Transverse colon (tissue), 4 donors: ENCODE measurements at regions not wholly inside any gene's neighbourhood (a gene's known extent, or its start where the extent isn't known, plus 50 kb on each side); places are given as distances from the start of the nearest gene placed in this dataset.

Experiments used
- DNase-seq: peaks from one replicate; pipeline ENCODE4 v3.0.0-alpha.2; 2019
- H3K27ac ChIP-seq, 4 donors: fragments of 200-600 bp; sonication (generic); 2 replicates each; pipeline ENCODE4 v1.5.1; 2016 to 2018; ENCODE audit warnings: inconsistent platforms in 4 of 4
- H3K27me3 ChIP-seq: fragments of 200-600 bp; sonication (generic); 2 replicates; pipeline ENCODE4 v1.5.1; 2017; ENCODE audit warnings: inconsistent platforms
- H3K36me3 ChIP-seq, 4 donors: fragments of 200-600 bp; sonication (generic); 2 replicates each; pipeline ENCODE4 v1.5.1; 2017 to 2019; ENCODE audit warnings: inconsistent platforms in 4 of 4
- H3K4me1 ChIP-seq, 4 donors: fragments of 200-600 bp; sonication (generic); 2 replicates each; pipeline ENCODE4 v1.5.1; 2017 to 2020; ENCODE audit warnings: inconsistent platforms in 4 of 4
- H3K4me3 ChIP-seq, 4 donors: fragments of 200-600 bp; sonication (generic); 1 replicate in 1 of 4; 2 replicates in 3 of 4; pipeline versions ENCODE4 v1.5.1 to v1.6.1; 2017 to 2019; ENCODE audit warnings: inconsistent platforms in 4 of 4
- H3K9me3 ChIP-seq, 2 donors: fragments of 200-600 bp; sonication (generic); 2 replicates each; pipeline ENCODE4 v1.5.1; 2017 to 2019; ENCODE audit warnings: inconsistent platforms in 2 of 2
- CTCF ChIP-seq, 5 experiments: fragments of 200-600 bp in 3 of 5; fragments of 450-650 bp in 2 of 5; sonication (generic) in 3 of 5; IDR thresholded peaks; 1 replicate in 2 of 5; 2 replicates in 3 of 5; pipeline ENCODE4 v1.5.1; 2016 to 2017; ENCODE audit warnings: antibody characterized with exemption in 5 of 5, inconsistent platforms in 3 of 5, mild to moderate bottlenecking in 2 of 5, moderate library complexity in 1 of 5
- EP300 ChIP-seq: sonication (generic); formaldehyde crosslinking; IDR thresholded peaks from one replicate; pipeline ENCODE4 v1.6.1; 2017; ENCODE audit warnings: antibody characterized with exemption, low read depth
- POLR2A ChIP-seq: fragments of 450-650 bp; IDR thresholded peaks from one replicate; pipeline ENCODE4 v1.6.1; 2016; ENCODE audit warnings: antibody characterized with exemption, mild to moderate bottlenecking, moderate library complexity
- POLR2AphosphoS5 ChIP-seq, 3 donors: sonication (generic); formaldehyde crosslinking; IDR thresholded peaks; one replicate each; pipeline ENCODE4 v1.6.1; 2016; ENCODE audit warnings: antibody characterized with exemption in 3 of 3
- WGBS, 2 donors: methylation state at CpG; one replicate each; pipeline ENCODE4 v1.1.5; 2018; ENCODE audit warnings: low coverage in 1 of 2; 5-methylcytosine and 5-hydroxymethylcytosine counted together
- in situ Hi-C, 4 donors: fragments of 200-750 bp; cut with MboI; loops; one replicate each; pipeline versions ENCODE4 v1.15.0 to v1.15.1; 2017; ENCODE audit warnings: low sequenced_read_pairs in 3 of 4, low pct_ligation_motif_present in 1 of 4, low pct_unique_long_range_greater_than_20kb in 1 of 4
- intact Hi-C: fragments of 100-400 bp; cut with DNase I; formaldehyde crosslinking; loops from one replicate; pipeline ENCODE4 v1.15.1; 2023; ENCODE audit warnings: low total_unique reads

DNA sequence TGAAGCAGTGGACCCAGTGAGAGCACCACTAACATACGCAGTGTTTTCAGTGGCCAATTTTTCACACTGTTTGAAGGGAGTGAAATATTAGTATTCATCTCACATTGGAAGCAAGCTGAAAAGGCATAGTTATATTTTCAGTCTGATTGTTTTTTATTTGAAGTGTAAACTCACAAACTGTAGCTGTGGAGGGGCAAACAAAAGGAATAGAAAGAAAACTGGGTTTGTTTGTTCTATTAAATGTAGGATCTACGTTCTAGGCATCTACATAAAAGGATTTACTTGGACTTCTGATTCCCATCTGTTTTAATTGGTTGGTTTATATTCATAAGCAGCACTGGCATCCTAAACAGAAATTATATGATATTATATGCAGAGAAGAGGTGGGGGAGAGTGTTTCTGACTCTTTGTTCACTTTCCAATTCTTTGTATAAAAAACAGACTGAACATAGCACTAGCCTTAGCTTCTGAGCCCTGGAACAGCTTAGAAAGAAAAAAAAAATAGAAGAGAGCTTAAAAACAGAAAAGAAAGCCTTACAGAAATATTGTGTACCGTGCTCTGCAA, 447.8 kb upstream of the KCND2 start:
- in situ Hi-C loops (no loop called here), intact Hi-C loops (no loop called here)
- Histone ChIP-seq H3K4me1 (no peaks in the 10 kb centered on the region), H3K9me3 (peaks cover 5 to 6% of the 10 kb centered on the region in 2 donors), H3K27ac (no peak overlapping the region), H3K4me3 (no peak overlapping the region), H3K36me3 (no peaks in the 10 kb centered on the region), H3K27me3 (no peaks in the 10 kb centered on the region)
- 53 to 55% methylated on average over 3 of the region's 3 CpGs for WGBS, 2 donors
- TF ChIP-seq CTCF (IDR thresholded peaks at IDR 0.05) (no peak), POLR2A (no peak), EP300 (no peak), POLR2AphosphoS5 (IDR thresholded peaks at IDR 0.05) (no peak)
- no peak for DNase-seq

GRCh38 chr7:119826547-119826946, 446.4 kb upstream of the KCND2 start:
- no peaks in the 10 kb centered on the region for H3K4me1 ChIP-seq
- H3K27me3 ChIP-seq = no peaks in the 10 kb centered on the region
- no peak overlapping the region for H3K4me3 ChIP-seq
- intact Hi-C loops = no loop called here
- no peak overlapping the region for H3K27ac ChIP-seq
- WGBS, 2 donors = 94 to 100% methylated on average over 1 of the region's 1 CpG
- no peaks in the 10 kb centered on the region for H3K9me3 ChIP-seq
- in situ Hi-C loops = no loop called here
- no peaks in the 10 kb centered on the region for H3K36me3 ChIP-seq
- no peak for DNase-seq
- TF ChIP-seq POLR2A (no peak), CTCF (IDR thresholded peaks at IDR 0.05) (no peak), EP300 (no peak), POLR2AphosphoS5 (IDR thresholded peaks at IDR 0.05) (no peak)

DNA sequence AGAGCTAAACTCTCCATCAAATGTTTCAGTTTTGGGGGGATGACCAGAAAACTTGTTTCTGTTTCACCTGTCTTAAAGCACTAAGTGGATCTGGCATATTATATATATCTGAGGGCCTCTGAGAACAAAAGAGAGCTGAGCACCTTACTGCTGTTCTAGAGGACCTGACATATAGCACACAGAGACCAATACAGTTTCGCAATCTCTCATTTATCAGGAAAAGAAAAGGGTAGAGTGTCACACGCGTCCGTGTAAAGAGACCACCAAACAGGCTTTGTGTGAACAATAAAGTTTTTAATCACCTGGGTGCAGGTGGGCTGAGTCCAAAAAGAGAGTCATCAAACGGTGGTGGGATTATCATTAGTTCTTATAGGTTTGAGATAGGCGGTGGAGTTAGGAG, 434.5 kb upstream of the KCND2 start:
- H3K36me3 ChIP-seq = no peaks in the 10 kb centered on the region
- H3K9me3 ChIP-seq = peaks cover 0 to 11% of the 10 kb centered on the region in 2 donors
- in situ Hi-C loops = no loop called here
- no peaks in the 10 kb centered on the region for H3K4me1 ChIP-seq
- TF ChIP-seq POLR2A = no peak
- no peak for TF ChIP-seq CTCF (IDR thresholded peaks at IDR 0.05)
- no peak overlapping the region for H3K4me3 ChIP-seq
- no peaks in the 10 kb centered on the region for H3K27me3 ChIP-seq
- no peak overlapping the region for H3K27ac ChIP-seq
- no peak for DNase-seq
- WGBS, 2 donors = 91 to 93% methylated on average over 6 of the region's 6 CpGs
- intact Hi-C loops = no loop called here

DNA sequence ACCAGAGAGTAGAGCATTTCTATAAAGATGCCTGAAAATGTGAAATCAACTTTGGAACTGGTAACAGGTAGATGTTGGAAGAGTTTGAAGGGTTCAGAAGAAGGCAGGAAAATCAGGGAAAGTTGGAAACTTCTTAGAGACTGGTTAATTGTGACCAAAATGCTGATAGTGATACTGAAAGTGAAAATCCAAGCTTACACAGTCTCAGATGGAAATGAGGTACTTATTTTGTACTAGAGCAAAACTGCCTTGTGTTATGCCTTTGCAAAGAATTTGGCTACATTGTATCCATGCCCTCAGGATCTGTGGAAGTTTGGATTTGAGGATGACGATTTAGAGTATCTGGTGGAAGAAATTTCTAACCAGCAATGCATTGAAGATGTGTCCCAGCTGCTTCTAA, 430.6 kb upstream of the KCND2 start:
- Histone ChIP-seq H3K27ac (no peak overlapping the region), H3K4me3 (no peak overlapping the region), H3K4me1 (no peaks in the 10 kb centered on the region), H3K27me3 (no peaks in the 10 kb centered on the region), H3K9me3 (peaks cover 0 to 7% of the 10 kb centered on the region in 2 donors), H3K36me3 (no peaks in the 10 kb centered on the region)
- DNase-seq = no peak
- intact Hi-C loops (no loop called here), in situ Hi-C loops (no loop called here)
- 0 to 33% methylated on average over 1 of the region's 1 CpG for WGBS, 2 donors
- no peak for TF ChIP-seq POLR2AphosphoS5 (IDR thresholded peaks at IDR 0.05)
- TF ChIP-seq CTCF (IDR thresholded peaks at IDR 0.05) = no peak
- TF ChIP-seq EP300 = no peak
- no peak for TF ChIP-seq POLR2A
